ENCODE measurements at regions not wholly inside any gene's neighbourhood (a gene's known extent, or its start where the extent isn't known, plus 50 kb on each side); places are given as distances from the start of the nearest gene placed in this dataset.

DNA sequence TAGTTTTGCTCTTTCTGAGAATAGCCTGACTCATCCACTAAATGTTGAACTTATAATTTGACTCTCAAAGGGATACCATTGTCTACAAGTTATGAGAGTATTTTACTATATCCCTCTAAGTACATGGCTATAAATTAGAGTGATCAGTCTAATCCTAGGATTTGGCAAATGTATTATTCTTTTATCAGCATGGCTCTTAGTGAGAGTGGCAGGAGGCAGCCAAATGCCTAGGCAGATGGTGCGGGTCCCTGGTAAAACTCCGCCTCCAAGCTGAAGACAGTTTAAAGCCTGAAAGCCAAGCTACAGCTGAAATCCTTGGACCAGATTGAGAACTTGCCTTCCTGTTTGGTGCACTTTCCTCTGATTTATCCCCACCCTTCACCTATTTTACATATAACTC, 631.8 kb downstream of the SQOR start:
- TF ChIP-seq, protein P1, sequence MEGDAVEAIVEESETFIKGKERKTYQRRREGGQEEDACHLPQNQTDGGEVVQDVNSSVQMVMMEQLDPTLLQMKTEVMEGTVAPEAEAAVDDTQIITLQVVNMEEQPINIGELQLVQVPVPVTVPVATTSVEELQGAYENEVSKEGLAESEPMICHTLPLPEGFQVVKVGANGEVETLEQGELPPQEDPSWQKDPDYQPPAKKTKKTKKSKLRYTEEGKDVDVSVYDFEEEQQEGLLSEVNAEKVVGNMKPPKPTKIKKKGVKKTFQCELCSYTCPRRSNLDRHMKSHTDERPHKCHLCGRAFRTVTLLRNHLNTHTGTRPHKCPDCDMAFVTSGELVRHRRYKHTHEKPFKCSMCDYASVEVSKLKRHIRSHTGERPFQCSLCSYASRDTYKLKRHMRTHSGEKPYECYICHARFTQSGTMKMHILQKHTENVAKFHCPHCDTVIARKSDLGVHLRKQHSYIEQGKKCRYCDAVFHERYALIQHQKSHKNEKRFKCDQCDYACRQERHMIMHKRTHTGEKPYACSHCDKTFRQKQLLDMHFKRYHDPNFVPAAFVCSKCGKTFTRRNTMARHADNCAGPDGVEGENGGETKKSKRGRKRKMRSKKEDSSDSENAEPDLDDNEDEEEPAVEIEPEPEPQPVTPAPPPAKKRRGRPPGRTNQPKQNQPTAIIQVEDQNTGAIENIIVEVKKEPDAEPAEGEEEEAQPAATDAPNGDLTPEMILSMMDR (IDR thresholded peaks at IDR 0.05): no peak
- no peak for TF ChIP-seq POLR2A (IDR thresholded peaks at IDR 0.05)

All from body of pancreas (tissue), 4 donors.